GM12892 (cell line): ENCODE measurements at regions not wholly inside any gene's neighbourhood (a gene's known extent, or its start where the extent isn't known, plus 50 kb on each side); places are given as distances from the start of the nearest gene placed in this dataset.

Experiments
- POLR2A ChIP-seq: IDR thresholded peaks from 2 replicates; pipeline ENCODE4 v1.6.1; 2011; ENCODE audit warnings: low read depth, low read length, control low read depth
- POLR2AphosphoS5 ChIP-seq: IDR thresholded peaks from 2 replicates; pipeline ENCODE4 v1.6.1; 2011; ENCODE audit warnings: low read depth, low read length, control low read depth

DNA sequence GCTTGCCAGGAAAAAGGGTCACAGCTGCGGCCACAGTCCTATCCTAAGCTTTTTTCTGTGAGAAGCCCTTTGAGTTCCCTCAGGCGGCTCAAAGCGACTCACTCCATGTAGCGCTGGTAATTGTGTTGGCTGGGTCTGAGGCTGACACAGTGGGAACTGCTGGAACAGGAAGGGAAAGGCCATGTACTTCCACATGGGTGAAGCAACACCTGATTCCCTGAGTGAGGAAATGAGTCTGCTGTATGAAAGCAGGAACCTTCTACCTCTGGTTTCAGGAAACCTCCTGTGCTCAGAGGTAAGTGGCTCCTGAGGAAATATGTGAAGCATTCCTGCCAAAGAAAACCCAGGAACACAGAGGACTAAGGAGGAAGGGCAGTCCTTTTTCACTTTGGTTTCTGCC, 734.6 kb upstream of the SORCS1 start:
- TF ChIP-seq POLR2A (no peak), POLR2AphosphoS5 (no peak)
